Trophoblast cell (in vitro differentiated cells and primary cell): ENCODE measurements at regions not wholly inside any gene's neighbourhood (a gene's known extent, or its start where the extent isn't known, plus 50 kb on each side); places are given as distances from the start of the nearest gene placed in this dataset.

Experiments used
- DNase-seq, 2 donors: peaks; one replicate each; pipeline ENCODE4 v3.0.0-alpha.2; 2016
- H2AFZ ChIP-seq: 2 replicates; pipeline ENCODE4 v1.6.1; 2013; ENCODE audit warnings: low read length, moderate library complexity, mild to moderate bottlenecking; ENCODE audit not compliant: insufficient read depth, poor library complexity
- H2AK5ac ChIP-seq: 2 replicates; pipeline ENCODE4 v1.6.1; 2013; ENCODE audit warnings: mild to moderate bottlenecking, low read length
- H2BK120ac ChIP-seq: 2 replicates; pipeline ENCODE4 v1.6.1; 2013; ENCODE audit warnings: low read length, mild to moderate bottlenecking, moderate library complexity; ENCODE audit not compliant: insufficient read depth, poor library complexity
- H2BK12ac ChIP-seq: 2 replicates; pipeline ENCODE4 v1.6.1; 2013; ENCODE audit warnings: mild to moderate bottlenecking, low read length, moderate library complexity
- H2BK5ac ChIP-seq: 2 replicates; pipeline ENCODE4 v1.6.1; 2013; ENCODE audit warnings: low read length, low read depth, moderate library complexity, mild to moderate bottlenecking; ENCODE audit not compliant: poor library complexity
- H3K14ac ChIP-seq: 2 replicates; pipeline ENCODE4 v1.6.1; 2013; ENCODE audit warnings: mild to moderate bottlenecking, low read length
- H3K18ac ChIP-seq: 2 replicates; pipeline ENCODE4 v1.6.1; 2013; ENCODE audit warnings: mild to moderate bottlenecking, low read length
- H3K23ac ChIP-seq: 2 replicates; pipeline ENCODE4 v1.6.1; 2013; ENCODE audit warnings: low read length
- H3K27ac ChIP-seq: 2 replicates; pipeline ENCODE4 v1.5.1; 2013; ENCODE audit warnings: low read depth, mild to moderate bottlenecking, inconsistent platforms, low read length, moderate library complexity
- H3K27me3 ChIP-seq: 2 replicates; pipeline ENCODE4 v1.6.1; 2013; ENCODE audit warnings: inconsistent platforms, mild to moderate bottlenecking, low read length, moderate library complexity; ENCODE audit not compliant: insufficient read depth
- H3K36me3 ChIP-seq, 2 experiments: 1 replicate in 1 of 2; 2 replicates in 1 of 2; pipeline ENCODE4 v1.6.1; 2013; ENCODE audit warnings: low read length in 2 of 2, mild to moderate bottlenecking in 2 of 2, moderate library complexity in 1 of 2; ENCODE audit not compliant: insufficient read depth in 2 of 2, control insufficient read depth in 1 of 2
- H3K4ac ChIP-seq: 2 replicates; pipeline ENCODE4 v1.6.1; 2013; ENCODE audit warnings: low read depth, mild to moderate bottlenecking, low read length, moderate library complexity
- H3K4me1 ChIP-seq, 2 experiments: 1 replicate in 1 of 2; 2 replicates in 1 of 2; pipeline ENCODE4 v1.6.1; 2013; ENCODE audit warnings: low read length in 2 of 2, mild to moderate bottlenecking in 2 of 2, moderate library complexity in 1 of 2; ENCODE audit not compliant: insufficient read depth in 2 of 2, control insufficient read depth in 1 of 2
- H3K4me2 ChIP-seq: 2 replicates; pipeline ENCODE4 v1.6.1; 2013; ENCODE audit warnings: inconsistent platforms, mild to moderate bottlenecking, low read length, moderate library complexity
- H3K4me3 ChIP-seq: 2 replicates; pipeline ENCODE4 v1.5.1; 2013; ENCODE audit warnings: mild to moderate bottlenecking, low read depth, low read length, inconsistent platforms
- H3K79me1 ChIP-seq: one replicate; pipeline ENCODE4 v1.6.1; 2013; ENCODE audit warnings: low read length
- H3K79me2 ChIP-seq: 2 replicates; pipeline ENCODE4 v1.6.1; 2013; ENCODE audit warnings: low read length, mild to moderate bottlenecking; ENCODE audit not compliant: control insufficient read depth, insufficient read depth, poor library complexity
- H3K9ac ChIP-seq: 2 replicates; pipeline ENCODE4 v1.6.1; 2013; ENCODE audit warnings: mild to moderate bottlenecking, low read length
- H3K9me3 ChIP-seq: 2 replicates; pipeline ENCODE4 v1.6.1; 2013; ENCODE audit warnings: low read depth, mild to moderate bottlenecking, control low read depth, inconsistent platforms, low read length; ENCODE audit not compliant: insufficient read depth
- H4K12ac ChIP-seq: 2 replicates; pipeline ENCODE4 v1.6.1; 2013; ENCODE audit warnings: low read depth, mild to moderate bottlenecking, low read length, moderate library complexity
- H4K8ac ChIP-seq: 2 replicates; pipeline ENCODE4 v1.6.1; 2013; ENCODE audit warnings: low read depth, mild to moderate bottlenecking, low read length, moderate library complexity
- H4K91ac ChIP-seq: one replicate; pipeline ENCODE4 v1.6.1; 2013; ENCODE audit warnings: low read depth, mild to moderate bottlenecking, low read length, moderate library complexity
- WGBS: extraction: QIAGEN DNeasy Blood & Tissue Kit; methylation state at CpG from one replicate; pipeline ENCODE4 v1.1.7; 2013; ENCODE audit warnings: missing lambda C conversion rate; ENCODE audit not compliant: insufficient read length, insufficient coverage; ENCODE audit errors: extremely low coverage; 5-methylcytosine and 5-hydroxymethylcytosine counted together

DNA sequence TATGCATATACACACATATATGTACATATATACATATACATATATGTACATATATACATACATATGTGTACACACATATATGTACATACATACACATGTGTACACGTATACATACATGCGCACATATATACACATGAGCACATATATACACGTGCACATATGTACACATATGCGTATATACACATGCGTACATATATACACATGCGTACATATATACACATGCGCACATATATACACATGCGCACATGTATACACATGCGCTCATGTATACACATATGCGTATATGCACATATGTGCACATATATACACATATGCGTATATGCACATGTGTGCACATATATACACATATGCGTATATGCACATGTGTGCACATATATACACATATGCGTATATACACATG, 353.0 kb downstream of the EDEM1 start:
- no peak overlapping the region for H2AK5ac ChIP-seq
- no peaks in the 10 kb centered on the region for H3K27me3 ChIP-seq
- H3K79me2 ChIP-seq: no peaks in the 10 kb centered on the region
- no peak overlapping the region for H4K8ac ChIP-seq
- no peaks in the 10 kb centered on the region for H3K9me3 ChIP-seq
- no peak overlapping the region for H3K4ac ChIP-seq
- H3K4me1 ChIP-seq: peaks cover 0 to 1% of the 10 kb centered on the region in 2 experiments
- no peak overlapping the region for H4K12ac ChIP-seq
- no peaks in the 10 kb centered on the region for H3K36me3 ChIP-seq
- no peak overlapping the region for H2AFZ ChIP-seq
- H3K23ac ChIP-seq: no peak overlapping the region
- no peak overlapping the region for H2BK120ac ChIP-seq
- no peak overlapping the region for H3K14ac ChIP-seq
- H3K27ac ChIP-seq: no peak overlapping the region
- WGBS: no CpG with 5 or more reads among the region's 13 CpGs
- no peak for DNase-seq
- no peak overlapping the region for H2BK12ac ChIP-seq
- H4K91ac ChIP-seq: no peak overlapping the region
- no peak overlapping the region for H3K9ac ChIP-seq
- H3K4me2 ChIP-seq: no peak overlapping the region
- H3K79me1 ChIP-seq: no peaks in the 10 kb centered on the region
- no peak overlapping the region for H2BK5ac ChIP-seq
- H3K18ac ChIP-seq: no peak overlapping the region
- no peak overlapping the region for H3K4me3 ChIP-seq

DNA sequence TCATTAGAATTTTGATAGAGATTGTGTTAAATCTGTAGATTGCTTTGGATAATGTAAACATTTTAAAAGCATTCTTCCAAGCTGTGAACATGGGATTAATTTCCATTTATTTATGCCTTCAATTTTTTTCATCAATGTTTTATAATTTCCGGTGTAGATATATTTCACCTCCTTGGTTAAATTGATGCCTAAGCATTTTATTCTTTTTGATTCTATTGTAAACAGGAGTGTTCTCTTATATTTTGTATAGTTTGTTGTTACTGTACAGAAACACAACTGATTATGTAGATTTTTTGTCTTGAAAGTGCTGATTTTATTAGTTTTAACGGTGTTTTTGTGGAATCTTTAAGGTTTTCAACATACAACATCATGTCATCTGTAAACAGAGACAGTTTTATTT, 355.0 kb downstream of the EDEM1 start:
- no peak for DNase-seq
- WGBS: no CpG with 5 or more reads among the region's 2 CpGs
- no peak overlapping the region for H3K23ac ChIP-seq

DNA sequence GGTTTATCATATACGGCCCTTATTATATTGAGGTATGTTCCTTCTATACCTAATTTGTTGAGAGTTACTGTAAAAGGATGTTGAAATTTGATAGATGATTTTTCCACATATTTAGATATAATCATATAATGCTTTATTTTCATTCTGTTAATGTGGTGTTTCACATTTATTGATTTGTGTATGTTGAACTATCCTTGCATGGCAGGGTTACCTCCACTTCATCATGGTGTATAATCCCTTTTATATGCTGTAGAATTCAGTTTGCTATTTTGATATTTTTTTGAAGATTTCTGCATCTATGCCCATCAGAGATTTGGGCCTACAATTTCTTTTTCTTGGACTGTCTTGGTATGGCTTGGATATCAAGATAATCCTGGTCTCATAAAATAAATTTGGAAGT, 355.5 kb downstream of the EDEM1 start:
- H3K18ac ChIP-seq: no peak overlapping the region
- H2BK120ac ChIP-seq: no peak overlapping the region
- DNase-seq: no peak
- no peaks in the 10 kb centered on the region for H3K79me2 ChIP-seq
- H3K4me2 ChIP-seq: no peak overlapping the region
- peaks cover 0 to 1% of the 10 kb centered on the region in 2 experiments for H3K4me1 ChIP-seq
- H3K4ac ChIP-seq: no peak overlapping the region
- no peaks in the 10 kb centered on the region for H3K36me3 ChIP-seq
- H3K27ac ChIP-seq: no peak overlapping the region
- peaks cover 4% of the 10 kb centered on the region for H3K9me3 ChIP-seq
- no peak overlapping the region for H2BK12ac ChIP-seq
- no peak overlapping the region for H2AFZ ChIP-seq
- H3K4me3 ChIP-seq: no peak overlapping the region
- no peak overlapping the region for H3K14ac ChIP-seq
- no peak overlapping the region for H4K12ac ChIP-seq
- WGBS: no CpG with 5 or more reads among the region's 1 CpG
- no peak overlapping the region for H3K9ac ChIP-seq
- no peak overlapping the region for H3K23ac ChIP-seq
- H4K91ac ChIP-seq: no peak overlapping the region
- no peaks in the 10 kb centered on the region for H3K27me3 ChIP-seq
- H2BK5ac ChIP-seq: no peak overlapping the region
- no peak overlapping the region for H4K8ac ChIP-seq
- no peak overlapping the region for H2AK5ac ChIP-seq
- H3K79me1 ChIP-seq: no peaks in the 10 kb centered on the region

More for the DNA sequence above, 355.0 kb downstream of the EDEM1 start:
- H3K36me3 ChIP-seq: no peaks in the 10 kb centered on the region
- H2BK120ac ChIP-seq: no peak overlapping the region
- H4K91ac ChIP-seq: no peak overlapping the region
- no peak overlapping the region for H3K18ac ChIP-seq
- no peak overlapping the region for H3K27ac ChIP-seq
- H2BK5ac ChIP-seq: no peak overlapping the region
- H3K4me1 ChIP-seq: peaks cover 0 to 1% of the 10 kb centered on the region in 2 experiments
- H3K9me3 ChIP-seq: peaks cover 3% of the 10 kb centered on the region
- no peak overlapping the region for H2AFZ ChIP-seq
- no peak overlapping the region for H3K9ac ChIP-seq
- H4K12ac ChIP-seq: no peak overlapping the region
- H3K79me1 ChIP-seq: no peaks in the 10 kb centered on the region
- no peak overlapping the region for H3K4ac ChIP-seq
- H3K27me3 ChIP-seq: no peaks in the 10 kb centered on the region
- no peak overlapping the region for H4K8ac ChIP-seq
- H2AK5ac ChIP-seq: no peak overlapping the region
- H2BK12ac ChIP-seq: no peak overlapping the region
- no peaks in the 10 kb centered on the region for H3K79me2 ChIP-seq
- H3K14ac ChIP-seq: no peak overlapping the region
- no peak overlapping the region for H3K4me2 ChIP-seq
- H3K4me3 ChIP-seq: no peak overlapping the region

DNA sequence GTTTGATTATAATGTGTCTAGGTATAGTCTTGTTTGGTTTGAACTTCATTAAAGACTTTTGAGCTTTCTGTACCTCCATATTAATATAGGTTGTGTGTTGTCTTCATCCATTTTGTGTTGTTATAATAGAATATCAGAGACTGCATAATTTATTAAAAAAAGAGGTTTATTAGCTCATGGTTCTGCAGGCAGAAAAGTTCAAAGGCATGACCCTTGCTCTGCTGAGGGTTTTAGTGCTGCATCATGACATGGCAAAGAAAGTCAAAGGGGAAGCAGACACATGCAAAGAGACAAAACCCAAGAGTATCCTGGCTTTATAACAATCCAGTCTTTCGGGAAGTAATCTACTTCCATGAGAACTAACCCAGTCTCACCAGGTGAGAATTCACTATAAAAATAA, 358.2 kb downstream of the EDEM1 start:
- no peak overlapping the region for H2BK120ac ChIP-seq
- H2BK12ac ChIP-seq: no peak overlapping the region
- DNase-seq: no peak
- no CpG with 5 or more reads among the region's 1 CpG for WGBS
- no peaks in the 10 kb centered on the region for H3K4me1 ChIP-seq
- no peaks in the 10 kb centered on the region for H3K79me1 ChIP-seq
- peaks cover 4% of the 10 kb centered on the region for H3K9me3 ChIP-seq
- H4K12ac ChIP-seq: no peak overlapping the region
- no peak overlapping the region for H3K4me2 ChIP-seq
- H3K4me3 ChIP-seq: no peak overlapping the region
- H3K14ac ChIP-seq: no peak overlapping the region
- H3K36me3 ChIP-seq: no peaks in the 10 kb centered on the region
- H3K9ac ChIP-seq: no peak overlapping the region
- H3K27me3 ChIP-seq: no peaks in the 10 kb centered on the region
- no peak overlapping the region for H2AFZ ChIP-seq
- H4K91ac ChIP-seq: no peak overlapping the region
- H3K18ac ChIP-seq: no peak overlapping the region
- no peak overlapping the region for H3K23ac ChIP-seq
- H2AK5ac ChIP-seq: no peak overlapping the region
- H2BK5ac ChIP-seq: no peak overlapping the region
- no peak overlapping the region for H3K27ac ChIP-seq
- no peak overlapping the region for H4K8ac ChIP-seq
- no peaks in the 10 kb centered on the region for H3K79me2 ChIP-seq
- H3K4ac ChIP-seq: no peak overlapping the region
